ENCODE measurements at regions not wholly inside any gene's neighbourhood (a gene's known extent, or its start where the extent isn't known, plus 50 kb on each side); places are given as distances from the start of the nearest gene placed in this dataset.

- no peak for DNase-seq
- Histone ChIP-seq H3K27ac (no peak overlapping the region), H3K9me3 (no peaks in the 10 kb centered on the region), H3K36me3 (no peaks in the 10 kb centered on the region), H3K4me3 (no peak overlapping the region), H3K27me3 (no peaks in the 10 kb centered on the region), H3K4me1 (peaks cover 0 to 20% (median 0%) of the 10 kb centered on the region in 4 donors)
- intact Hi-C loops (cut with DNase I; ENCODE audit: low total_unique reads) = no loop called here
- no peak for TF ChIP-seq CTCF (IDR thresholded peaks at IDR 0.05)
These were observed 516.1 kb downstream of the EFNA5 start for GRCh38 chr5:107154593-107154992.

GRCh38 chr5:107153283-107153682 lies 517.5 kb downstream of the EFNA5 start:
- Histone ChIP-seq H3K36me3 (no peaks in the 10 kb centered on the region), H3K4me1 (peaks cover 0 to 20% (median 0%) of the 10 kb centered on the region in 4 donors), H3K9me3 (no peaks in the 10 kb centered on the region), H3K4me3 (no peak overlapping the region), H3K27ac (no peak overlapping the region), H3K27me3 (no peaks in the 10 kb centered on the region)
- no peak for TF ChIP-seq CTCF (IDR thresholded peaks at IDR 0.05)
- intact Hi-C loops (cut with DNase I; ENCODE audit: low total_unique reads) = no loop called here
- DNase-seq = no peak

GRCh38 chr5:107149243-107150005 lies 521.3 kb downstream of the EFNA5 start:
- Histone ChIP-seq H3K27ac (no peak overlapping the region), H3K4me3 (no peak overlapping the region), H3K27me3 (no peaks in the 10 kb centered on the region), H3K4me1 (peaks cover 0 to 20% (median 0%) of the 10 kb centered on the region in 4 donors), H3K9me3 (no peaks in the 10 kb centered on the region), H3K36me3 (no peaks in the 10 kb centered on the region)
- DNase-seq = no peak
- no peak for TF ChIP-seq CTCF (IDR thresholded peaks at IDR 0.05)
- intact Hi-C loops (cut with DNase I; ENCODE audit: low total_unique reads) = no loop called here

GRCh38 chr5:107147589-107147988 lies 523.1 kb downstream of the EFNA5 start:
- no peak overlapping the region for H3K27ac ChIP-seq
- no peak for TF ChIP-seq CTCF (IDR thresholded peaks at IDR 0.05)
- H3K4me1 ChIP-seq = peaks cover 0 to 13% (median 0%) of the 10 kb centered on the region in 4 donors
- intact Hi-C loops (cut with DNase I; ENCODE audit: low total_unique reads) = no loop called here
- no peak overlapping the region for H3K4me3 ChIP-seq
- no peaks in the 10 kb centered on the region for H3K9me3 ChIP-seq
- H3K27me3 ChIP-seq = no peaks in the 10 kb centered on the region
- DNase-seq = no peak
- no peaks in the 10 kb centered on the region for H3K36me3 ChIP-seq

GRCh38 chr5:107146901-107147300 lies 523.8 kb downstream of the EFNA5 start:
- Histone ChIP-seq H3K27ac (no peak overlapping the region), H3K36me3 (no peaks in the 10 kb centered on the region), H3K27me3 (no peaks in the 10 kb centered on the region), H3K4me3 (no peak overlapping the region), H3K9me3 (no peaks in the 10 kb centered on the region), H3K4me1 (peaks cover 0 to 6% (median 0%) of the 10 kb centered on the region in 4 donors)
- DNase-seq = no peak
- no peak for TF ChIP-seq CTCF (IDR thresholded peaks at IDR 0.05)
- intact Hi-C loops (cut with DNase I; ENCODE audit: low total_unique reads) = no loop called here
